HepG2 (cell line): ENCODE measurements at regions not wholly inside any gene's neighbourhood (a gene's known extent, or its start where the extent isn't known, plus 50 kb on each side); places are given as distances from the start of the nearest gene placed in this dataset.

Experiments
- AGO1 ChIP-seq: fragments of 200-400 bp; formaldehyde crosslinking; IDR thresholded peaks from 2 replicates; pipeline ENCODE4 v1.6.1; 2017; ENCODE audit warnings: mild to moderate bottlenecking, low read depth, low read length, moderate library complexity; ENCODE audit not compliant: poor library complexity, severe bottlenecking
- E2F1 ChIP-seq: sonication (generic); formaldehyde crosslinking; IDR thresholded peaks from 2 replicates; pipeline ENCODE4 v1.5.0; 2020; ENCODE audit warnings: missing genetic modification reagents
- GABPB1 ChIP-seq: IDR thresholded peaks from 2 replicates; pipeline ENCODE4 v1.6.1; 2016; ENCODE audit warnings: mild to moderate bottlenecking, missing genetic modification reagents, moderate library complexity, missing compliant biosample characterization
- GATA4 ChIP-seq: sonication (generic); IDR thresholded peaks from 2 replicates; pipeline ENCODE4 v1.6.1; 2016; ENCODE audit warnings: antibody characterized with exemption, low read depth, borderline replicate concordance
- GLI4 ChIP-seq: sonication (generic); formaldehyde crosslinking; IDR thresholded peaks from 2 replicates; pipeline ENCODE4 v1.5.1; 2020; ENCODE audit warnings: missing genetic modification reagents, mild to moderate bottlenecking, moderate library complexity, borderline replicate concordance
- MAF1 ChIP-seq: sonication (generic); formaldehyde crosslinking; IDR thresholded peaks from 2 replicates; pipeline ENCODE4 v1.5.0; 2020; ENCODE audit warnings: missing genetic modification reagents, borderline replicate concordance
- NFE2L1 ChIP-seq: sonication (generic); formaldehyde crosslinking; IDR thresholded peaks from 2 replicates; pipeline ENCODE4 v1.4.0; 2020; ENCODE audit warnings: missing genetic modification reagents, mild to moderate bottlenecking, borderline replicate concordance
- PCBP1 ChIP-seq: fragments of 200-400 bp; formaldehyde crosslinking; IDR thresholded peaks from 2 replicates; pipeline ENCODE4 v1.6.1; 2017; ENCODE audit warnings: mild to moderate bottlenecking, low read depth, low read length, borderline replicate concordance
- RBM39 ChIP-seq: fragments of 200-400 bp; formaldehyde crosslinking; IDR thresholded peaks from one replicate; pipeline ENCODE4 v1.6.1; 2018; ENCODE audit warnings: antibody characterized with exemption, mild to moderate bottlenecking, low read depth, low read length; ENCODE audit not compliant: poor library complexity, severe bottlenecking
- SMARCC2 ChIP-seq: fragments of 450-650 bp; IDR thresholded peaks from 2 replicates; pipeline ENCODE4 v1.6.1; 2017; ENCODE audit warnings: antibody characterized with exemption, mild to moderate bottlenecking
- YEATS4 ChIP-seq: sonication (generic); formaldehyde crosslinking; IDR thresholded peaks from 2 replicates; pipeline ENCODE4 v1.4.0; 2020; ENCODE audit warnings: missing genetic modification reagents, borderline replicate concordance
- ZC3H4 ChIP-seq: sonication (generic); formaldehyde crosslinking; IDR thresholded peaks from 2 replicates; pipeline ENCODE4 v1.4.0; 2020; ENCODE audit warnings: missing genetic modification reagents, borderline replicate concordance
- ZNF17 ChIP-seq: sonication (generic); formaldehyde crosslinking; IDR thresholded peaks from 2 replicates; pipeline ENCODE4 v1.5.0; 2020; ENCODE audit warnings: mild to moderate bottlenecking, missing genetic modification reagents
- ZNF616 ChIP-seq: sonication (generic); formaldehyde crosslinking; IDR thresholded peaks from 2 replicates; pipeline ENCODE4 v1.5.0; 2020; ENCODE audit warnings: low read depth, mild to moderate bottlenecking, missing genetic modification reagents
- ZNF672 ChIP-seq: sonication (generic); formaldehyde crosslinking; IDR thresholded peaks from 2 replicates; pipeline ENCODE4 v1.8.1; 2022; ENCODE audit warnings: missing genetic modification reagents
- ZSCAN31 ChIP-seq: sonication (generic); formaldehyde crosslinking; IDR thresholded peaks from 2 replicates; pipeline ENCODE4 v1.5.0; 2020; ENCODE audit warnings: low read depth, mild to moderate bottlenecking, missing genetic modification reagents
- TF ChIP-seq, protein P1 (sequence below): sonication (generic); formaldehyde crosslinking; IDR thresholded peaks from 2 replicates; pipeline ENCODE4 v1.4.0; 2020; ENCODE audit warnings: mild to moderate bottlenecking, missing genetic modification reagents
- TF ChIP-seq, protein P2 (sequence below): sonication (generic); formaldehyde crosslinking; conservative IDR thresholded peaks from 2 replicates; pipeline ENCODE4 v1.4.0; 2020; ENCODE audit warnings: mild to moderate bottlenecking, missing genetic modification reagents, moderate library complexity
- TF ChIP-seq, protein P3 (sequence below): sonication (generic); formaldehyde crosslinking; conservative IDR thresholded peaks from 2 replicates; pipeline ENCODE4 v1.4.0; 2020; ENCODE audit warnings: missing genetic modification reagents
- TF ChIP-seq, protein P4 (sequence below): sonication (generic); formaldehyde crosslinking; conservative IDR thresholded peaks from 2 replicates; pipeline ENCODE4 v1.4.0; 2020; ENCODE audit warnings: missing genetic modification reagents

- TF ChIP-seq E2F1 (no peak), MAF1 (CRISPR knock-in tag) (no peak), AGO1 (no peak), ZC3H4 (CRISPR knock-in tag) (no peak), SMARCC2 (no peak), GLI4 (CRISPR knock-in tag) (no peak), GATA4 (no peak), PCBP1 (no peak), YEATS4 (CRISPR knock-in tag) (no peak), RBM39 (no peak), GABPB1 (CRISPR knock-in tag) (no peak), ZNF672 (CRISPR knock-in tag) (no peak), NFE2L1 (no peak), ZNF17 (CRISPR knock-in tag) (no peak), ZNF616 (CRISPR knock-in tag) (no peak), ZSCAN31 (CRISPR knock-in tag) (no peak)
- TF ChIP-seq, protein P1, sequence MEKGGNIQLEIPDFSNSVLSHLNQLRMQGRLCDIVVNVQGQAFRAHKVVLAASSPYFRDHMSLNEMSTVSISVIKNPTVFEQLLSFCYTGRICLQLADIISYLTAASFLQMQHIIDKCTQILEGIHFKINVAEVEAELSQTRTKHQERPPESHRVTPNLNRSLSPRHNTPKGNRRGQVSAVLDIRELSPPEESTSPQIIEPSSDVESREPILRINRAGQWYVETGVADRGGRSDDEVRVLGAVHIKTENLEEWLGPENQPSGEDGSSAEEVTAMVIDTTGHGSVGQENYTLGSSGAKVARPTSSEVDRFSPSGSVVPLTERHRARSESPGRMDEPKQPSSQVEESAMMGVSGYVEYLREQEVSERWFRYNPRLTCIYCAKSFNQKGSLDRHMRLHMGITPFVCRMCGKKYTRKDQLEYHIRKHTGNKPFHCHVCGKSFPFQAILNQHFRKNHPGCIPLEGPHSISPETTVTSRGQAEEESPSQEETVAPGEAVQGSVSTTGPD (CRISPR knock-in tag): no peak
- TF ChIP-seq, protein P2, sequence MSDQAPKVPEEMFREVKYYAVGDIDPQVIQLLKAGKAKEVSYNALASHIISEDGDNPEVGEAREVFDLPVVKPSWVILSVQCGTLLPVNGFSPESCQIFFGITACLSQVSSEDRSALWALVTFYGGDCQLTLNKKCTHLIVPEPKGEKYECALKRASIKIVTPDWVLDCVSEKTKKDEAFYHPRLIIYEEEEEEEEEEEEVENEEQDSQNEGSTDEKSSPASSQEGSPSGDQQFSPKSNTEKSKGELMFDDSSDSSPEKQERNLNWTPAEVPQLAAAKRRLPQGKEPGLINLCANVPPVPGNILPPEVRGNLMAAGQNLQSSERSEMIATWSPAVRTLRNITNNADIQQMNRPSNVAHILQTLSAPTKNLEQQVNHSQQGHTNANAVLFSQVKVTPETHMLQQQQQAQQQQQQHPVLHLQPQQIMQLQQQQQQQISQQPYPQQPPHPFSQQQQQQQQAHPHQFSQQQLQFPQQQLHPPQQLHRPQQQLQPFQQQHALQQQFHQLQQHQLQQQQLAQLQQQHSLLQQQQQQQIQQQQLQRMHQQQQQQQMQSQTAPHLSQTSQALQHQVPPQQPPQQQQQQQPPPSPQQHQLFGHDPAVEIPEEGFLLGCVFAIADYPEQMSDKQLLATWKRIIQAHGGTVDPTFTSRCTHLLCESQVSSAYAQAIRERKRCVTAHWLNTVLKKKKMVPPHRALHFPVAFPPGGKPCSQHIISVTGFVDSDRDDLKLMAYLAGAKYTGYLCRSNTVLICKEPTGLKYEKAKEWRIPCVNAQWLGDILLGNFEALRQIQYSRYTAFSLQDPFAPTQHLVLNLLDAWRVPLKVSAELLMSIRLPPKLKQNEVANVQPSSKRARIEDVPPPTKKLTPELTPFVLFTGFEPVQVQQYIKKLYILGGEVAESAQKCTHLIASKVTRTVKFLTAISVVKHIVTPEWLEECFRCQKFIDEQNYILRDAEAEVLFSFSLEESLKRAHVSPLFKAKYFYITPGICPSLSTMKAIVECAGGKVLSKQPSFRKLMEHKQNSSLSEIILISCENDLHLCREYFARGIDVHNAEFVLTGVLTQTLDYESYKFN (CRISPR knock-in tag): peak; percentile 79
- TF ChIP-seq, protein P3, sequence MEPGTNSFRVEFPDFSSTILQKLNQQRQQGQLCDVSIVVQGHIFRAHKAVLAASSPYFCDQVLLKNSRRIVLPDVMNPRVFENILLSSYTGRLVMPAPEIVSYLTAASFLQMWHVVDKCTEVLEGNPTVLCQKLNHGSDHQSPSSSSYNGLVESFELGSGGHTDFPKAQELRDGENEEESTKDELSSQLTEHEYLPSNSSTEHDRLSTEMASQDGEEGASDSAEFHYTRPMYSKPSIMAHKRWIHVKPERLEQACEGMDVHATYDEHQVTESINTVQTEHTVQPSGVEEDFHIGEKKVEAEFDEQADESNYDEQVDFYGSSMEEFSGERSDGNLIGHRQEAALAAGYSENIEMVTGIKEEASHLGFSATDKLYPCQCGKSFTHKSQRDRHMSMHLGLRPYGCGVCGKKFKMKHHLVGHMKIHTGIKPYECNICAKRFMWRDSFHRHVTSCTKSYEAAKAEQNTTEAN (CRISPR knock-in tag): no peak
- TF ChIP-seq, protein P4, sequence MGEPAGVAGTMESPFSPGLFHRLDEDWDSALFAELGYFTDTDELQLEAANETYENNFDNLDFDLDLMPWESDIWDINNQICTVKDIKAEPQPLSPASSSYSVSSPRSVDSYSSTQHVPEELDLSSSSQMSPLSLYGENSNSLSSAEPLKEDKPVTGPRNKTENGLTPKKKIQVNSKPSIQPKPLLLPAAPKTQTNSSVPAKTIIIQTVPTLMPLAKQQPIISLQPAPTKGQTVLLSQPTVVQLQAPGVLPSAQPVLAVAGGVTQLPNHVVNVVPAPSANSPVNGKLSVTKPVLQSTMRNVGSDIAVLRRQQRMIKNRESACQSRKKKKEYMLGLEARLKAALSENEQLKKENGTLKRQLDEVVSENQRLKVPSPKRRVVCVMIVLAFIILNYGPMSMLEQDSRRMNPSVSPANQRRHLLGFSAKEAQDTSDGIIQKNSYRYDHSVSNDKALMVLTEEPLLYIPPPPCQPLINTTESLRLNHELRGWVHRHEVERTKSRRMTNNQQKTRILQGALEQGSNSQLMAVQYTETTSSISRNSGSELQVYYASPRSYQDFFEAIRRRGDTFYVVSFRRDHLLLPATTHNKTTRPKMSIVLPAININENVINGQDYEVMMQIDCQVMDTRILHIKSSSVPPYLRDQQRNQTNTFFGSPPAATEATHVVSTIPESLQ (CRISPR knock-in tag): no peak
These were observed 317.1 kb upstream of the TGFBR2 start (continued) for GRCh38 chr3:30289324-30289723.
